NCI-H524 treated with DMSO at 0.1 percent for 48 hours (cell line): ENCODE measurements at regions not wholly inside any gene's neighbourhood (a gene's known extent, or its start where the extent isn't known, plus 50 kb on each side); places are given as distances from the start of the nearest gene placed in this dataset.
"Not testable (repeated sequence)": the region's sequence is repeated elsewhere in the genome, so short reads cannot be mapped to it uniquely, and the experiment has no call there.

ENCODE experiments used
- DNase-seq: peaks from one replicate; lab custom pipeline; 2025; lab: John Stamatoyannopoulos, UW

GRCh38 chr7:125845686-125846085 is 916.1 kb upstream of the POT1 start:
- DNase-seq = no peak

DNA sequence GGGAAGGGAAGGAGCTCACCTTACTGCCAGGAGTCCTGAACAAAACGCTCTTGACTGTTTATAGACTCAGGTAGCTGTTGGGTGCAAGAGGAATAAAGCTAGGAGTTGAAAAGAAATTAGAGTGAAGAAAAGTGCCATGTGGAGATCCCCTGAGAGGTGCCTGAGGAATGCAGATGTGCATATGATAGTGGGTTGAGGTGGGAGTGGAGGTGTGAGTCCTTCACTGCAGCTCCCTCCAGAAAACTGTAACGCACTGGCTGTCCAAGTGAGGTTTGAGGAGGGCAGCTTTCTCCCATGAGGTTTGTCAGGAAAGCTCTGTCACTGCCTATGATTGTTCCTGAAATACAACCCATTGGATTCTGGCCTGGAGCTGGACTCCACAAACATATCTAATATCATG is 904.8 kb upstream of the POT1 start:
- DNase-seq = no peak

DNA sequence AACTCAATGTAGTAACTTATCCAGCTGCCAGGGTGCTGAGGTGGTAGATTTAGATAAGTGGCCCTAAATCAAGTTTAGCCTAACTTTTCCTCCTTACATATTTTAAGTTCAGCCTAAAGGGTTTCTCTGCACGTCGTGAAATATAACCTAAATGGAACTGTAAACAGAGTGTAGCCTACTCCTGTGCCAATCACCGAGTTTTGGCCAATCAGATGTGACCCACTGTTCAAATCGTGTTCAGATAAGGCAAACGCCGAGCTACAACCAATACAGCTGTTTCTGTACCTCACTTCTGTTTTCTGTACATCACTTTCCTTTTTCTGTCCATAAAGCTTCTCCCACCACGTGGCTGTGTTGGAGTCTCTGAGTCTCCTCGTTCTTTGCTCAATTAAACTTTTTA is 904.2 kb upstream of the POT1 start:
- DNase-seq = no peak

- DNase-seq = no peak
Measured at GRCh38 chr7:125830743-125831142, 901.1 kb upstream of the POT1 start.

DNA sequence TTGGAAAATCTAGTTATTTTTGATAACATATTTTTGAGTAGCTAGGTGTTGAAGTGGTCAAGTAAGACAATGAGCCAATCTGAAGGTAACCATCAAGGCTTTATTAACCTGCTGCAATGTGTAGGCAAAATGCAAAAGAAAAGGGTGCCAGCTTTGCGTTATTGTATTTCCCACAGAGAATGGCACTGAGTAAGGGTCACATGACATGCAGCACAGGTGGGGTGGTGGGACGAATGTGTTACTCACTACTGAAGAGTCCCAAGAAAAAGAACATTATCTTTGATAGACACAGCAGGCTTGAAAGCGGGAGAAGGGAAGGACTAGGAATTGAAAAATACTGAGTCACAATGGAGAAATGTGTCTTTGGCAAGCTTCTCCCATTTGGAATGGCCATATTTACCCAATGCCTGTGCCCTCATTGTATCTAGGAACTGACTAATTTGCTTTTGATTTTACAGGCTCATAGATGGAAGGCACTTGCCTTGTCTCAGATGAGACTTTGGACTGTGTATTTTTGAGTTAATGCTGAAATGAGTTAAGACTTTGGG is 898.6 kb upstream of the POT1 start:
- DNase-seq = no peak

- no peak for DNase-seq
Measured at GRCh38 chr7:125823538-125823937, 893.9 kb upstream of the POT1 start.

GRCh38 chr7:125820495-125820894 is 890.9 kb upstream of the POT1 start:
- no peak for DNase-seq

GRCh38 chr7:125814100-125814499 is 884.5 kb upstream of the POT1 start:
- peak; percentile 62 for DNase-seq

DNA sequence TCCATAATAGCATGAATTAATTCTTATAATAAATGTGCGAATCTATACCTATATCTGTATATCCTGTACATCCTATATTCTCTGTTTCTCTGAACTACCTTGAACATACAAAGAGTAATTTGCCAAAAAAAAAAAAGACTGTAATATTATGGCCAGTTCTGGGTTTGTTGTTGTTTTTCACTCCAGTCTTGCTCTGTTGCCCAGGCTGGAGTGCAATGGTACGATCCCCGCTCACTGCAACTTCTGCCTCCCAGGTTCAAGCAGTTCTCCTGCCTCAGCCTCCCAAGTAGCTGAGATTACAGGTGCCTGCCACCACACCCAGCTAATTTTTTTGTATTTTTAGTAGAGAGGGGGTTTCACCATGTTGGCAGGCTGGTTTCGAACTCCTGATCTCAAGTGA is 876.9 kb upstream of the POT1 start:
- DNase-seq = not testable (repeated sequence)

GRCh38 chr7:125804273-125804672 is 874.6 kb upstream of the POT1 start:
- DNase-seq = no peak

DNA sequence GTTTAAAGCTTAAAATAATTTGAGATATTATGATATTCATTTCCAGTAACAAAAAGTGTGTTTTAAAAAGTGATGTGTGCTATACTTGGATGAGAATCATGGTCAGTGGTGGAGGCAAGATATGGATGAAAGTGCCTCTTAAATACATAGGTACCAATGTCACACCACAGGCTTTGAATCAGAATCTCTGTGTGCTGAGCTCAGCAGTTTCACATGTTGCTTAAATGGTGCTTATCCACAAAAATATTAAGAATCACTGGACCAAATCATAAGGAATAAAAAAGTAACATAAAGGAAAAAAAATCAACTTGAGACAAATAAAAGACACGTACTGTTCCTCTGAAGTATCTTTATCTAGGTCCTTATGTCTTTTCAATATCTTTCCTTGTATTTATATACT is 850.5 kb upstream of the POT1 start:
- DNase-seq = no peak

GRCh38 chr7:125775317-125775716 is 845.7 kb upstream of the POT1 start:
- DNase-seq = no peak

GRCh38 chr7:125773113-125773785 is 843.6 kb upstream of the POT1 start:
- peak; percentile 98 for DNase-seq

DNA sequence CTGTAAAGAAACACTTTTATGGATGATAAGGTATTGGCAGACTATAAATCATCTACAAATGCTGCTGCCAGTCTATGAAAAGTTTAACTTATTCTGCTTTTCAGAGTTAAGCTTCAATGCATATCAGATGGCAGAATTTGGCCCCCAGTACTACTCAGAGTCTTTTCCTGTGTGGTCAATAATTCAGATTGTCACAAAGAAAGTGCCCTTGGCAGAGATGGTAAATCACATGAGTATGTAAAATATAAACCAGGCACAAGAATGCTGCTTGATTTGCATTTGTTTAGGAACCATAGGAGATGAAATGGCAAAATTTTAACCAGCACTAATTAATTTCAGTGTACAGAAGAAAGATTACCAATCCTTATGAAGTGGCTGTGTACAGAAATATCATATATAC is 818.3 kb upstream of the POT1 start:
- DNase-seq = no peak

- DNase-seq = no peak
Measured at GRCh38 chr7:125746510-125746909, 816.9 kb upstream of the POT1 start.

GRCh38 chr7:125727215-125727614 is 797.6 kb upstream of the POT1 start:
- no peak for DNase-seq

DNA sequence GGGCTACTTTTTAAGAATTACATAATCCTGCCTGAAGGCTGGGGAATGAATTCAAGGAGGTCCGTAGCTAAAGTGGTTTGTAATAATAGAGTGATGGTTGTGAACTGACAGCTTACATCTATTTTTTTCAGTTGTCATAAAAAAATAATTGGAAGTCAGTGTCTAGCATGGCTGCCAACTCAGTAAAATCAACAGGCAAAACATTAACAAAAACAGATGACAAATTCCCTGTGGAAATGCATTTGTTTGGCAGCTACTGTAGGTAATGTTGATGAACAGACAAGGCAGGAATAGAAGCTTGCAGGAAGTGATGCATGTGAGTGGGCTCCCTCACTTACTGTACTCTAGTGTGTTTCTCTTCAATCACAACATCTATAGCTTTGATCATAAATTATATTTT is 766.0 kb upstream of the POT1 start:
- no peak for DNase-seq

DNA sequence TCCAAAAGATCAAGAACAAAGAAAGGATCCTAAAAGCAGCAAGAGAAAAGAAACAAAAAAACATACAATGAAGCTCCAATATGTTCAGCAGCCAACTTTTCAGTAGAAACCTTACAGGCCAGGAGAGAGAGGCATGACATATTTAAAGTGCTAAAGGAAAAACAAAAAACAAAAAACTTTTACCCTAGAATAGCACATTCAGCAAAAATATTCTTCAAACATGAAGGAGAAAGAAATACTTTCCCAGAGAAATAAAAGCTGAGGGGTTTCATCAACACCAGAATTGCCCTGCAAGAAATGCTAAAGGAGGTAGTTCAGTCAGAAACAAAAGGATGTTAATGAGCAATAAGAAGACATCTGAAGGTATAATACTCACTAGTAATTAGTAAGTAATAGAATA is 753.5 kb upstream of the POT1 start:
- no peak for DNase-seq

GRCh38 chr7:125681508-125681907 is 751.9 kb upstream of the POT1 start:
- DNase-seq = no peak

GRCh38 chr7:125678771-125679170 is 749.1 kb upstream of the POT1 start:
- DNase-seq = no peak

DNA sequence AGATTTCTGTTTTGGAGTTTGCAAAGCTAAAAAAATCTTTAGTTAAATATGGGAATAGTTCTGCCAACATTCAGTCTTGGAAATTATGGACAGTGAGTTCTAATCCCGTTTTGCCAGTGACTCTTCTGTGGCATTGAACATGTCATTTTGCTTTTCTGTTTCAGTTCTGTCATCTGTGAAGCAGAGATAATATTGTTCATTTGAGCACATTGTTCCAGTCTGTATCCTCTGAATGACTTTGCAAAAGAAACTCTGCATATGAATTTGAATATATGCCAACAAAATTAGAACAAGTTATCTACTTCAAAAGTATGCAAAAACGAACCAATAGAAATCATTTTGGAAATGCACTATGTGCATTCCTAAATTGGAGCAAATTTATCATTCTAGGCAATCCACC is 746.0 kb upstream of the POT1 start:
- no peak for DNase-seq

GRCh38 chr7:125675169-125675568 is 745.5 kb upstream of the POT1 start:
- no peak for DNase-seq

- no peak for DNase-seq
Measured at GRCh38 chr7:125670926-125671572, 741.4 kb upstream of the POT1 start.
